Liver (tissue), 8 donors: ENCODE measurements at regions not wholly inside any gene's neighbourhood (a gene's known extent, or its start where the extent isn't known, plus 50 kb on each side); places are given as distances from the start of the nearest gene placed in this dataset.

ENCODE experiments used
- DNase-seq: peaks from one replicate; pipeline ENCODE4 v3.0.0-alpha.2; 2017; ENCODE audit warnings: low spot score
- H3K27ac ChIP-seq, 2 donors: one replicate each; pipeline ENCODE4 v1.7.0; 2013; ENCODE audit warnings: inconsistent platforms in 2 of 2, low read length in 2 of 2, control low read depth in 1 of 2, low read depth in 1 of 2, mild to moderate bottlenecking in 1 of 2
- H3K27me3 ChIP-seq, 4 donors: one replicate each; pipeline versions ENCODE4 v1.6.1 to v1.7.0; 2013; ENCODE audit warnings: low read length in 3 of 4, inconsistent platforms in 1 of 4, mild to moderate bottlenecking in 1 of 4, moderate library complexity in 1 of 4; ENCODE audit not compliant: control insufficient read depth in 4 of 4, insufficient read depth in 4 of 4
- H3K36me3 ChIP-seq, 4 donors: one replicate each; pipeline versions ENCODE4 v1.6.1 to v1.7.0; 2013; ENCODE audit warnings: low read length in 3 of 4, mild to moderate bottlenecking in 3 of 4, low read depth in 1 of 4, moderate library complexity in 1 of 4; ENCODE audit not compliant: control insufficient read depth in 4 of 4, insufficient read depth in 3 of 4
- H3K4me1 ChIP-seq, 4 donors: one replicate each; pipeline versions ENCODE4 v1.6.1 to v1.7.0; 2013; ENCODE audit warnings: low read length in 3 of 4, mild to moderate bottlenecking in 3 of 4, moderate library complexity in 1 of 4; ENCODE audit not compliant: control insufficient read depth in 4 of 4, insufficient read depth in 4 of 4
- H3K4me3 ChIP-seq, 3 donors: one replicate each; pipeline versions ENCODE4 v1.6.1 to v1.7.0; 2013; ENCODE audit warnings: low read length in 3 of 3, control low read depth in 1 of 3, low read depth in 1 of 3, mild to moderate bottlenecking in 1 of 3
- H3K9ac ChIP-seq, 2 donors: one replicate each; pipeline ENCODE4 v1.7.0; 2013; ENCODE audit warnings: low read length in 2 of 2, mild to moderate bottlenecking in 2 of 2, moderate library complexity in 2 of 2, control low read depth in 1 of 2, low read depth in 1 of 2
- H3K9me3 ChIP-seq, 4 donors: one replicate each; pipeline versions ENCODE4 v1.6.1 to v1.7.0; 2013; ENCODE audit warnings: low read length in 3 of 4; ENCODE audit not compliant: control insufficient read depth in 4 of 4
- ATF3 ChIP-seq: IDR thresholded peaks from 2 replicates; pipeline ENCODE4 v1.6.1; 2016; ENCODE audit warnings: antibody characterized with exemption
- CTCF ChIP-seq: fragments of 150-350 bp; IDR thresholded peaks from 2 replicates; pipeline ENCODE4 v1.5.1; 2017; ENCODE audit warnings: improper control_type of control experiment, low read depth, low read length; ENCODE audit not compliant: missing input control
- EGR1 ChIP-seq, 2 donors: IDR thresholded peaks; 2 replicates each; pipeline ENCODE4 v1.6.1; 2016 to 2018; ENCODE audit warnings: antibody characterized with exemption in 2 of 2, low read depth in 2 of 2
- FOXA1 ChIP-seq: IDR thresholded peaks from 2 replicates; pipeline ENCODE4 v1.6.1; 2016; ENCODE audit warnings: antibody characterized with exemption
- FOXA2 ChIP-seq: IDR thresholded peaks from 2 replicates; pipeline ENCODE4 v1.6.1; 2016; ENCODE audit warnings: antibody characterized with exemption
- GABPA ChIP-seq, 2 donors: IDR thresholded peaks in 1 of 2; conservative IDR thresholded peaks in 1 of 2; 2 replicates each; pipeline ENCODE4 v1.6.1; 2016; ENCODE audit warnings: antibody characterized with exemption in 2 of 2, mild to moderate bottlenecking in 1 of 2, moderate library complexity in 1 of 2
- HNF4A ChIP-seq, 2 donors: conservative IDR thresholded peaks; 2 replicates each; pipeline ENCODE4 v1.6.1; 2016; ENCODE audit warnings: antibody characterized with exemption in 2 of 2, mild to moderate bottlenecking in 2 of 2
- HNF4G ChIP-seq: IDR thresholded peaks from 2 replicates; pipeline ENCODE4 v1.6.1; 2016; ENCODE audit warnings: antibody characterized with exemption
- JUND ChIP-seq, 2 donors: IDR thresholded peaks; 2 replicates each; pipeline ENCODE4 v1.6.1; 2016; ENCODE audit warnings: antibody characterized with exemption in 2 of 2
- MAX ChIP-seq: IDR thresholded peaks from 2 replicates; pipeline ENCODE4 v1.6.1; 2016; ENCODE audit warnings: antibody characterized with exemption
- NR2F2 ChIP-seq: IDR thresholded peaks from 2 replicates; pipeline ENCODE4 v1.6.1; 2016; ENCODE audit warnings: antibody characterized with exemption
- REST ChIP-seq: IDR thresholded peaks from 2 replicates; pipeline ENCODE4 v1.6.1; 2016; ENCODE audit warnings: antibody characterized with exemption, mild to moderate bottlenecking
- RXRA ChIP-seq, 2 donors: IDR thresholded peaks; 2 replicates each; pipeline ENCODE4 v1.6.1; 2017 to 2018; ENCODE audit warnings: antibody characterized with exemption in 2 of 2, mild to moderate bottlenecking in 1 of 2
- SP1 ChIP-seq: IDR thresholded peaks from 2 replicates; pipeline ENCODE4 v1.6.1; 2018; ENCODE audit warnings: antibody characterized with exemption, mild to moderate bottlenecking
- TAF1 ChIP-seq: conservative IDR thresholded peaks from 2 replicates; pipeline ENCODE4 v1.6.1; 2016; ENCODE audit warnings: antibody characterized with exemption, mild to moderate bottlenecking
- YY1 ChIP-seq: IDR thresholded peaks from 2 replicates; pipeline ENCODE4 v1.6.1; 2016; ENCODE audit warnings: antibody characterized with exemption, mild to moderate bottlenecking
- ZBTB33 ChIP-seq: IDR thresholded peaks from 2 replicates; pipeline ENCODE4 v1.6.1; 2016; ENCODE audit warnings: antibody characterized with exemption
- WGBS: extraction: QIAGEN DNeasy Blood & Tissue Kit; methylation state at CpG from one replicate; pipeline ENCODE4 v1.1.7; 2013; 5-methylcytosine and 5-hydroxymethylcytosine counted together
- donor health status: healthy.
- donor health status: healthy.
- donor health status: healthy.
- donor health status: healthy.
- donor health status: healthy.

GRCh38 chr18:57211776-57212175 is 64.9 kb downstream of the BOD1L2 start:
- Histone ChIP-seq H3K9ac (no peak overlapping the region), H3K9me3 (no peaks in the 10 kb centered on the region), H3K4me3 (no peak overlapping the region), H3K36me3 (no peaks in the 10 kb centered on the region), H3K27me3 (no peaks in the 10 kb centered on the region), H3K27ac (no peak overlapping the region), H3K4me1 (peaks cover 0 to 3% (median 0%) of the 10 kb centered on the region in 4 donors)
- no peak for DNase-seq
- TF ChIP-seq ATF3 (no peak), RXRA (IDR thresholded peaks at IDR 0.05) (no peak), FOXA1 (no peak), HNF4G (no peak), ZBTB33 (no peak), JUND (IDR thresholded peaks at IDR 0.05) (no peak), CTCF (no peak), YY1 (no peak), EGR1 (IDR thresholded peaks at IDR 0.05; ENCODE audit: low read depth in 2 of 2) (no peak), HNF4A (conservative IDR thresholded peaks at IDR 0.05) (no peak), FOXA2 (no peak), MAX (no peak), GABPA (IDR thresholded peaks at IDR 0.05 in 1 of 2, conservative IDR thresholded peaks at IDR 0.05 in 1 of 2) (no peak)
- WGBS, result 94% methylated on average over 1 of the region's 1 CpG

GRCh38 chr18:57212678-57213077 is 65.8 kb downstream of the BOD1L2 start:
- H3K36me3 ChIP-seq, result no peaks in the 10 kb centered on the region
- H3K27me3 ChIP-seq, result no peaks in the 10 kb centered on the region
- no peak for DNase-seq
- no peak overlapping the region for H3K9ac ChIP-seq
- WGBS, result 97% methylated on average over 7 of the region's 7 CpGs
- H3K9me3 ChIP-seq, result no peaks in the 10 kb centered on the region
- no peak overlapping the region for H3K27ac ChIP-seq
- no peak overlapping the region for H3K4me3 ChIP-seq
- peaks cover 0 to 3% (median 0%) of the 10 kb centered on the region in 4 donors for H3K4me1 ChIP-seq
- TF ChIP-seq FOXA1 (no peak), NR2F2 (no peak), HNF4G (no peak)

GRCh38 chr18:57214976-57215375 is 68.1 kb downstream of the BOD1L2 start:
- H3K9ac ChIP-seq, result no peak overlapping the region
- no peaks in the 10 kb centered on the region for H3K36me3 ChIP-seq
- TF ChIP-seq GABPA (IDR thresholded peaks at IDR 0.05 in 1 of 2, conservative IDR thresholded peaks at IDR 0.05 in 1 of 2) (no peak), TAF1 (no peak), ATF3 (no peak), SP1 (no peak), FOXA2 (no peak), HNF4G (no peak), HNF4A (conservative IDR thresholded peaks at IDR 0.05) (no peak), EGR1 (IDR thresholded peaks at IDR 0.05; ENCODE audit: low read depth in 2 of 2) (no peak), REST (no peak), FOXA1 (no peak), YY1 (no peak)
- H3K27ac ChIP-seq, result no peak overlapping the region
- 100% methylated on average over 3 of the region's 3 CpGs for WGBS
- no peak overlapping the region for H3K4me3 ChIP-seq
- H3K4me1 ChIP-seq, result peaks cover 0 to 3% (median 0%) of the 10 kb centered on the region in 4 donors
- no peak for DNase-seq
- H3K27me3 ChIP-seq, result no peaks in the 10 kb centered on the region
- H3K9me3 ChIP-seq, result no peaks in the 10 kb centered on the region
